Type B pancreatic cell (in vitro differentiated cells): ENCODE measurements at regions not wholly inside any gene's neighbourhood (a gene's known extent, or its start where the extent isn't known, plus 50 kb on each side); places are given as distances from the start of the nearest gene placed in this dataset.

Experiments used
- DNase-seq: peaks from one replicate; pipeline ENCODE4 v3.0.0; 2021; ENCODE audit warnings: mixed read lengths; ENCODE audit not compliant: unreplicated experiment; ENCODE audit errors: extremely low spot score
- H3K27ac Mint-ChIP-seq: 2 replicates; pipeline ENCODE4 v1.8.0; 2021; ENCODE audit warnings: mild to moderate bottlenecking, mixed read lengths
- H3K27me3 Mint-ChIP-seq: 2 replicates; pipeline ENCODE4 v1.8.0; 2021; ENCODE audit warnings: mixed read lengths
- H3K36me3 Mint-ChIP-seq: 2 replicates; pipeline ENCODE4 v1.8.0; 2021; ENCODE audit warnings: mixed read lengths
- H3K4me1 Mint-ChIP-seq: one replicate; pipeline ENCODE4 v1.8.0; 2021; ENCODE audit warnings: mixed read lengths; ENCODE audit not compliant: unreplicated experiment
- H3K4me3 Mint-ChIP-seq: 2 replicates; pipeline ENCODE4 v1.8.0; 2021; ENCODE audit warnings: mild to moderate bottlenecking, mixed read lengths
- H3K9me3 Mint-ChIP-seq: 2 replicates; pipeline ENCODE4 v1.8.0; 2021; ENCODE audit warnings: mixed read lengths
- CTCF ChIP-seq: fragments of 200-600 bp; sonication (generic); conservative IDR thresholded peaks from 2 replicates; pipeline ENCODE4 v1.5.0; 2021; ENCODE audit warnings: antibody characterized with exemption, mild to moderate bottlenecking

- Mint-ChIP-seq H3K36me3 (no peaks in the 10 kb centered on the region), H3K27ac (no peak overlapping the region), H3K4me3 (no peak overlapping the region), H3K9me3 (no peaks in the 10 kb centered on the region), H3K4me1 (peaks cover 8% of the 10 kb centered on the region), H3K27me3 (peaks cover 4% of the 10 kb centered on the region)
- TF ChIP-seq CTCF: no peak
- DNase-seq: no peak
Observed at GRCh38 chr9:18207735-18208134, 266.2 kb upstream of the ADAMTSL1 start.

- H3K4me1 Mint-ChIP-seq: peaks cover 13% of the 10 kb centered on the region
- peak; percentile 83 for TF ChIP-seq CTCF
- no peaks in the 10 kb centered on the region for H3K9me3 Mint-ChIP-seq
- H3K36me3 Mint-ChIP-seq: no peaks in the 10 kb centered on the region
- peaks cover 3% of the 10 kb centered on the region for H3K27me3 Mint-ChIP-seq
- no peak overlapping the region for H3K27ac Mint-ChIP-seq
- no peak for DNase-seq
- H3K4me3 Mint-ChIP-seq: no peak overlapping the region
Observed at GRCh38 chr9:18208166-18209059, 265.5 kb upstream of the ADAMTSL1 start.

GRCh38 chr9:18215626-18216025 lies 258.3 kb upstream of the ADAMTSL1 start:
- Mint-ChIP-seq H3K27ac (no peak overlapping the region), H3K9me3 (no peaks in the 10 kb centered on the region), H3K36me3 (no peaks in the 10 kb centered on the region), H3K27me3 (peaks cover 2% of the 10 kb centered on the region), H3K4me3 (no peak overlapping the region), H3K4me1 (peaks cover 5% of the 10 kb centered on the region)
- DNase-seq: no peak
- TF ChIP-seq CTCF: no peak

- H3K27ac Mint-ChIP-seq: no peak overlapping the region
- H3K4me1 Mint-ChIP-seq: peaks cover 5% of the 10 kb centered on the region
- H3K27me3 Mint-ChIP-seq: peaks cover 2% of the 10 kb centered on the region
Observed at GRCh38 chr9:18216376-18216775, 257.6 kb upstream of the ADAMTSL1 start.

GRCh38 chr9:18228101-18228500 lies 245.9 kb upstream of the ADAMTSL1 start:
- H3K27me3 Mint-ChIP-seq: no peaks in the 10 kb centered on the region
- DNase-seq: no peak
- no peak overlapping the region for H3K4me3 Mint-ChIP-seq
- no peaks in the 10 kb centered on the region for H3K4me1 Mint-ChIP-seq
- TF ChIP-seq CTCF: no peak
- H3K9me3 Mint-ChIP-seq: no peaks in the 10 kb centered on the region
- no peaks in the 10 kb centered on the region for H3K36me3 Mint-ChIP-seq
- no peak overlapping the region for H3K27ac Mint-ChIP-seq

More at GRCh38 chr9:18216376-18216775, 257.6 kb upstream of the ADAMTSL1 start:
- no peak for DNase-seq
- TF ChIP-seq CTCF: no peak
- Mint-ChIP-seq H3K4me3 (no peak overlapping the region), H3K9me3 (no peaks in the 10 kb centered on the region), H3K36me3 (no peaks in the 10 kb centered on the region)
